WERI-Rb-1 (cell line): ENCODE measurements at regions not wholly inside any gene's neighbourhood (a gene's known extent, or its start where the extent isn't known, plus 50 kb on each side); places are given as distances from the start of the nearest gene placed in this dataset.

ENCODE experiments used
- DNase-seq: peaks from one replicate; pipeline ENCODE4 v3.0.0-alpha.2; 2020
- H3K27ac ChIP-seq: fragments of 250-450 bp; sonication (Bioruptor Pico); 2 replicates; pipeline ENCODE4 v1.5.1; 2020; ENCODE audit warnings: mild to moderate bottlenecking, moderate library complexity
- H3K27me3 ChIP-seq: fragments of 250-450 bp; sonication (Bioruptor Pico); 2 replicates; pipeline ENCODE4 v1.5.1; 2021; ENCODE audit warnings: mild to moderate bottlenecking, low read depth, moderate library complexity; ENCODE audit not compliant: insufficient read depth, severe bottlenecking
- H3K36me3 ChIP-seq: fragments of 250-450 bp; sonication (Bioruptor Pico); 2 replicates; pipeline ENCODE4 v1.5.1; 2020; ENCODE audit warnings: mild to moderate bottlenecking, moderate library complexity
- H3K4me3 ChIP-seq: 2 replicates; pipeline ENCODE4 v1.5.1; 2011; ENCODE audit warnings: low read depth, mild to moderate bottlenecking, control low read depth, low read length
- H3K9me3 ChIP-seq: fragments of 250-450 bp; sonication (Bioruptor Pico); 2 replicates; pipeline ENCODE4 v1.5.1; 2021; ENCODE audit warnings: mild to moderate bottlenecking, moderate library complexity; ENCODE audit not compliant: severe bottlenecking
- CTCF ChIP-seq: IDR thresholded peaks from 2 replicates; pipeline ENCODE4 v1.5.1; 2011; ENCODE audit warnings: low read depth, mild to moderate bottlenecking, control low read depth, inconsistent platforms, low read length

DNA sequence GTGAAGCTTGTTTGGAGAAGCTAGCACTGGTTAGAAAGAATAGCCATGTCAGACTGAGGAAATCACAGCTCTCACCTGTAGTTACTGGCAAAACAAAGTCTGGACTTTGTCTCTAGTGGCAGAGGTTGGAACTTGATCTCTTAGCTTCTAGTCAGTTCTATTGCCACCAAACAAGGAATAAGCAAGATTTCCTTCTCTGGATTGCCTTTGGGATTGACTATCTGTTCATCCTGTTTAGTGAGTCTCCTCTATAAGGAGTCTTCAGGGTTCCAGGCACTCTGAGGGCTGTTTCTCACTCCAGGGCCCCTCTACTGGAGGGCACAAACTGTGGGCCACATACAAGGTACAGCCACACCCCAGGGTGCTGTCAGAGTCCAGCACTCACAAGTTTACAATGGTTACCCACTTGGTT is 426.6 kb upstream of the THBS1 start:
- Histone ChIP-seq H3K4me3 (no peak overlapping the region), H3K27me3 (peaks cover 8% of the 10 kb centered on the region), H3K27ac (no peak overlapping the region), H3K36me3 (no peaks in the 10 kb centered on the region), H3K9me3 (no peaks in the 10 kb centered on the region)
- no peak for DNase-seq
- TF ChIP-seq CTCF, result no peak

- TF ChIP-seq CTCF, result no peak
- Histone ChIP-seq H3K27ac (no peak overlapping the region), H3K27me3 (peaks cover 8% of the 10 kb centered on the region), H3K36me3 (no peaks in the 10 kb centered on the region), H3K9me3 (no peaks in the 10 kb centered on the region), H3K4me3 (no peak overlapping the region)
- DNase-seq, result no peak
Observed at GRCh38 chr15:39154776-39155175, 426.1 kb upstream of the THBS1 start.

- Histone ChIP-seq H3K36me3 (no peaks in the 10 kb centered on the region), H3K27ac (no peak overlapping the region), H3K9me3 (no peaks in the 10 kb centered on the region), H3K4me3 (no peak overlapping the region), H3K27me3 (peaks cover 8% of the 10 kb centered on the region)
- TF ChIP-seq CTCF, result no peak
- no peak for DNase-seq
Observed at GRCh38 chr15:39156166-39156565, 424.7 kb upstream of the THBS1 start.

- Histone ChIP-seq H3K27me3 (peaks cover 8% of the 10 kb centered on the region), H3K4me3 (no peak overlapping the region), H3K27ac (no peak overlapping the region), H3K36me3 (no peaks in the 10 kb centered on the region), H3K9me3 (no peaks in the 10 kb centered on the region)
- DNase-seq, result no peak
- TF ChIP-seq CTCF, result no peak
Observed at GRCh38 chr15:39156646-39157250, 424.1 kb upstream of the THBS1 start.

DNA sequence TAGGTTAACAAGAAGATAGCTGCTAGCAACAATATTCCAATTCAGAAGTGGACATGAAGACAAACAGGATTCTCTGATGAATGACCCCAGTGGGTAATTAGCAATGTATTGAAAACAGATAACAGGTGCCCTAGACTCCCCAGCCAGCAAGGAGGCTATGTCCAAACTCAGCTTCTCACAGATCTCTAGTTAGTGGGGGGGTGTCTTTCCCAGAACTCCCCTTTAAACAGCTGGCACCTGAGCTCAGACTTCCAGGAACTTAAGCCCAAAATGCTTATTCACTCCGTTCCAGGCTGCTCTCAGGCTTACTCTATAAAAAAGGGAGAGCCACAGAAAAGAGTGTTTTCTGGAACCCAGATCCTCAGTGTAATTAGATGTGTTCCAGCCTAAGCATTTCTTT is 423.0 kb upstream of the THBS1 start:
- no peak overlapping the region for H3K4me3 ChIP-seq
- no peaks in the 10 kb centered on the region for H3K36me3 ChIP-seq
- H3K27ac ChIP-seq, result no peak overlapping the region
- H3K9me3 ChIP-seq, result no peaks in the 10 kb centered on the region
- no peak for DNase-seq
- TF ChIP-seq CTCF, result no peak
- H3K27me3 ChIP-seq, result peaks cover 13% of the 10 kb centered on the region

DNA sequence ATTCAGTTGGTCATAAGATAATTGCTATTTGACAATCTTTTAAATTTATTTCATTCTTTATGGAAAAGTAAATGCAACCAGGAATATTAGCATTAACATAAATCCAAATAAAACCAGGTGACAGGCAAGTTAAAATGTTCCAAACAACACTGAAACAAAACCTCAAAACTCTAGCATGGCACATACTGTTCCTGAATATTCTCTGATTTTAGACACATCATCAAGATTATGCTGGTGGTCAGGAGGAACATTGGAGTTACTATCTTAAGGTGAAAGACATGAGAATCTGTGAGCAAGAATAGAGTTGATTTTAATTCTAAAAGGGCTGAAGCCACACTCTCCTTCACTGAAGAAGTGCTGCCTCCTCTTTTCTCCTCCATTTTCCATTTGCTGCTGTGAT is 421.0 kb upstream of the THBS1 start:
- Histone ChIP-seq H3K36me3 (no peaks in the 10 kb centered on the region), H3K27ac (no peak overlapping the region), H3K4me3 (no peak overlapping the region), H3K27me3 (peaks cover 14% of the 10 kb centered on the region), H3K9me3 (no peaks in the 10 kb centered on the region)
- TF ChIP-seq CTCF, result no peak
- DNase-seq, result no peak
